AG10803 (cell line): ENCODE measurements at regions not wholly inside any gene's neighbourhood (a gene's known extent, or its start where the extent isn't known, plus 50 kb on each side); places are given as distances from the start of the nearest gene placed in this dataset.

Experiments
- DNase-seq: peaks from one replicate; pipeline ENCODE4 v3.0.0; 2010; ENCODE audit warnings: low read depth
- H3K4me3 ChIP-seq: 2 replicates; pipeline ENCODE4 v1.5.1; 2011; ENCODE audit warnings: mild to moderate bottlenecking, low read length, control low read depth
- CTCF ChIP-seq: conservative IDR thresholded peaks from 2 replicates; pipeline ENCODE4 v1.5.1; 2011; ENCODE audit warnings: mild to moderate bottlenecking, low read length, control low read depth, inconsistent platforms

GRCh38 chr10:129341087-129341486 is 126.0 kb upstream of the MGMT start:
- TF ChIP-seq CTCF, result no peak
- DNase-seq, result no peak

GRCh38 chr10:129342385-129342784 is 124.7 kb upstream of the MGMT start:
- no peak for DNase-seq
- no peak overlapping the region for H3K4me3 ChIP-seq
- TF ChIP-seq CTCF, result no peak

More at GRCh38 chr10:129341087-129341486, 126.0 kb upstream of the MGMT start:
- H3K4me3 ChIP-seq, result no peak overlapping the region

- H3K4me3 ChIP-seq, result no peak overlapping the region
- no peak for DNase-seq
- TF ChIP-seq CTCF, result no peak
Observed at GRCh38 chr10:129343141-129343540, 123.9 kb upstream of the MGMT start.

GRCh38 chr10:129344103-129344502 is 122.9 kb upstream of the MGMT start:
- H3K4me3 ChIP-seq, result no peak overlapping the region
- TF ChIP-seq CTCF, result no peak
- DNase-seq, result no peak

- no peak for TF ChIP-seq CTCF
- H3K4me3 ChIP-seq, result no peak overlapping the region
- DNase-seq, result no peak
Observed at GRCh38 chr10:129344731-129345355, 122.2 kb upstream of the MGMT start.

GRCh38 chr10:129345763-129346162 is 121.3 kb upstream of the MGMT start:
- no peak for TF ChIP-seq CTCF
- DNase-seq, result no peak
- H3K4me3 ChIP-seq, result no peak overlapping the region

- H3K4me3 ChIP-seq, result no peak overlapping the region
- TF ChIP-seq CTCF, result no peak
- DNase-seq, result no peak
Observed at GRCh38 chr10:129350690-129351089, 116.4 kb upstream of the MGMT start.
